K562 (cell line): ENCODE measurements at regions not wholly inside any gene's neighbourhood (a gene's known extent, or its start where the extent isn't known, plus 50 kb on each side); places are given as distances from the start of the nearest gene placed in this dataset.

ENCODE experiments used
- BCLAF1 ChIP-seq, 2 experiments: fragments of 450-650 bp in 1 of 2; IDR thresholded peaks; 2 replicates each; pipeline ENCODE4 v1.6.1; 2011 to 2017; ENCODE audit warnings: low read depth in 2 of 2, antibody characterized with exemption in 1 of 2, borderline replicate concordance in 1 of 2, low read length in 1 of 2, mild to moderate bottlenecking in 1 of 2, mixed read lengths in 1 of 2; ENCODE audit not compliant: control insufficient read depth in 1 of 2
- BRD9 ChIP-seq: fragments of 450-650 bp; IDR thresholded peaks from 2 replicates; pipeline ENCODE4 v1.6.1; 2018; ENCODE audit warnings: low read depth; ENCODE audit not compliant: partially characterized antibody
- CTCF ChIP-seq, 3 experiments: IDR thresholded peaks in 2 of 3; conservative IDR thresholded peaks in 1 of 3; 2 replicates each; pipeline ENCODE4 v1.5.1; 2011 to 2012; ENCODE audit warnings: low read length in 3 of 3, mild to moderate bottlenecking in 3 of 3, control low read depth in 2 of 3, improper control_type of control experiment in 1 of 3, inconsistent platforms in 1 of 3, low read depth in 1 of 3, mixed read lengths in 1 of 3, moderate library complexity in 1 of 3; ENCODE audit not compliant: insufficient read depth in 2 of 3
- MCM5 ChIP-seq: fragments of 450-650 bp; IDR thresholded peaks from 2 replicates; pipeline ENCODE4 v1.6.1; 2016; ENCODE audit warnings: low read depth
- POLR2AphosphoS5 ChIP-seq: IDR thresholded peaks from 2 replicates; pipeline ENCODE4 v1.6.1; 2011; ENCODE audit warnings: mild to moderate bottlenecking, low read depth, low read length, moderate library complexity; ENCODE audit not compliant: control insufficient read depth, insufficient read depth
- RBM25 ChIP-seq: fragments of 200-400 bp; formaldehyde crosslinking; IDR thresholded peaks from 2 replicates; pipeline ENCODE4 v1.6.1; 2018; ENCODE audit warnings: low read length, low read depth, moderate library complexity; ENCODE audit not compliant: severe bottlenecking
- ZNF584 ChIP-seq: fragments of 200-800 bp; sonication (Bioruptor generic); IDR thresholded peaks from 2 replicates; pipeline ENCODE4 v1.6.1; 2016; ENCODE audit warnings: low read depth, mild to moderate bottlenecking, missing genetic modification characterization, missing compliant biosample characterization

- TF ChIP-seq RBM25 (no peak), CTCF (IDR thresholded peaks at IDR 0.05 in 2 of 3, conservative IDR thresholded peaks at IDR 0.05 in 1 of 3; ENCODE audit: insufficient read depth in 2 of 3, low read depth in 1 of 3, low read length in 3 of 3) (no peak), MCM5 (no peak), ZNF584 (no peak), POLR2AphosphoS5 (no peak), BCLAF1 (IDR thresholded peaks at IDR 0.05; ENCODE audit: borderline replicate concordance in 1 of 2, control insufficient read depth in 1 of 2, low read depth in 2 of 2, low read length in 1 of 2) (no peak), BRD9 (no peak)
These were observed 237.6 kb downstream of the ZNF536 start for GRCh38 chr19:30609656-30610270.
